AG04449 (cell line): ENCODE measurements at regions not wholly inside any gene's neighbourhood (a gene's known extent, or its start where the extent isn't known, plus 50 kb on each side); places are given as distances from the start of the nearest gene placed in this dataset.

Experiments
- CTCF ChIA-PET: fragments of 350-600 bp; formaldehyde crosslinking; extraction: SDS; loops from one replicate; lab custom pipeline; 2021; ENCODE audit warnings: antibody characterized with exemption; lab: Yijun Ruan, JAX
- POLR2A ChIA-PET: fragments of 400-600, 350-600 bp; formaldehyde crosslinking; extraction: SDS; loops from one replicate; lab custom pipeline; 2020; ENCODE audit warnings: antibody characterized with exemption, inconsistent platforms; lab: Yijun Ruan, JAX
- DNase-seq: peaks from one replicate; pipeline ENCODE4 v3.0.0-alpha.2; 2010; ENCODE audit warnings: low read depth, low spot score
- H3K4me3 ChIP-seq: 2 replicates; pipeline ENCODE4 v1.5.1; 2011; ENCODE audit warnings: low read depth, mild to moderate bottlenecking, control low read depth, low read length
- CTCF ChIP-seq: IDR thresholded peaks from one replicate; pipeline ENCODE4 v1.5.1; 2011; ENCODE audit warnings: mild to moderate bottlenecking, moderate library complexity, low read length, control low read depth, inconsistent platforms; ENCODE audit not compliant: insufficient read depth; ENCODE audit errors: missing control alignments

GRCh38 chr7:112649560-112649959 is 140.6 kb downstream of the TMEM168 start:
- no peak overlapping the region for H3K4me3 ChIP-seq
- no peak for DNase-seq
- TF ChIP-seq CTCF: no peak
- ChIA-PET POLR2A (no interaction called here), CTCF (no interaction called here)

- no peak for TF ChIP-seq CTCF
- ChIA-PET POLR2A (interaction anchor here (0.5 kb wide), 1 partner anchor 832 kb away, joined by 3 read pairs; no protein-coding TSS in a partner anchor), CTCF (no interaction called here)
- H3K4me3 ChIP-seq: no peak overlapping the region
- no peak for DNase-seq
Measured at GRCh38 chr7:112654322-112655216, 135.6 kb downstream of the TMEM168 start.

GRCh38 chr7:112665709-112666108 is 124.5 kb downstream of the TMEM168 start:
- no peak for DNase-seq
- TF ChIP-seq CTCF: no peak
- ChIA-PET POLR2A (no interaction called here), CTCF (no interaction called here)
- no peak overlapping the region for H3K4me3 ChIP-seq

- DNase-seq: no peak
- ChIA-PET POLR2A (no interaction called here), CTCF (interaction anchor here (1.0 kb wide), 1 partner anchor 9 kb away, joined by 3 read pairs; no protein-coding TSS in a partner anchor)
- no peak for TF ChIP-seq CTCF
- no peak overlapping the region for H3K4me3 ChIP-seq
Measured at GRCh38 chr7:112668561-112668960, 121.6 kb downstream of the TMEM168 start.

GRCh38 chr7:112669306-112669705 is 120.9 kb downstream of the TMEM168 start:
- ChIA-PET POLR2A (no interaction called here), CTCF (no interaction called here)
- no peak for DNase-seq
- no peak for TF ChIP-seq CTCF
- no peak overlapping the region for H3K4me3 ChIP-seq

GRCh38 chr7:112670193-112670592 is 120.0 kb downstream of the TMEM168 start:
- TF ChIP-seq CTCF: no peak
- no peak for DNase-seq
- ChIA-PET POLR2A (no interaction called here), CTCF (no interaction called here)
- H3K4me3 ChIP-seq: no peak overlapping the region
